Natural killer cell (primary cell): ENCODE measurements at regions not wholly inside any gene's neighbourhood (a gene's known extent, or its start where the extent isn't known, plus 50 kb on each side); places are given as distances from the start of the nearest gene placed in this dataset.

Source experiments
- ATAC-seq, 3 donors: fragments of 150-1000 bp in 2 of 3; fragments of 200-7000 bp in 1 of 3; cut with Tn5 transposase; 1 replicate in 1 of 3; 2 replicates in 2 of 3; pipeline ENCODE4 v1.10.0; 2021; ENCODE audit warnings: mild to moderate bottlenecking in 2 of 3, moderate library complexity in 2 of 3
- DNase-seq, 2 donors: peaks; one replicate each; pipeline versions ENCODE4 v3.0.0 to v3.0.0-alpha.2; 2013 to 2021; ENCODE audit warnings: mixed read lengths in 1 of 2
- H3K27ac ChIP-seq: one replicate; pipeline ENCODE4 v1.5.1; 2013; ENCODE audit warnings: mild to moderate bottlenecking, low read length
- H3K27me3 ChIP-seq: one replicate; pipeline ENCODE4 v1.6.1; 2013; ENCODE audit warnings: low read length; ENCODE audit not compliant: control insufficient read depth, insufficient read depth
- H3K36me3 ChIP-seq: one replicate; pipeline ENCODE4 v1.6.1; 2013; ENCODE audit warnings: low read length; ENCODE audit not compliant: control insufficient read depth, insufficient read depth
- H3K4me1 ChIP-seq: one replicate; pipeline ENCODE4 v1.6.1; 2013; ENCODE audit warnings: low read length; ENCODE audit not compliant: control insufficient read depth, insufficient read depth
- H3K4me3 ChIP-seq: one replicate; pipeline ENCODE4 v1.5.1; 2013; ENCODE audit warnings: low read length
- H3K9me3 ChIP-seq: one replicate; pipeline ENCODE4 v1.6.1; 2013; ENCODE audit warnings: low read length; ENCODE audit not compliant: control insufficient read depth, insufficient read depth
- H3K27ac Mint-ChIP-seq, 2 donors: one replicate each; pipeline ENCODE4 v1.8.0; 2022; ENCODE audit warnings: mild to moderate bottlenecking in 2 of 2, mixed read lengths in 2 of 2, moderate library complexity in 1 of 2
- H3K27me3 Mint-ChIP-seq, 2 donors: one replicate each; pipeline ENCODE4 v1.8.0; 2022; ENCODE audit warnings: low read depth in 2 of 2, mixed read lengths in 2 of 2
- H3K36me3 Mint-ChIP-seq: one replicate; pipeline ENCODE4 v1.8.0; 2022; ENCODE audit warnings: mixed read lengths
- H3K4me1 Mint-ChIP-seq, 2 donors: one replicate each; pipeline ENCODE4 v1.8.0; 2022; ENCODE audit warnings: mixed read lengths in 2 of 2
- H3K4me3 Mint-ChIP-seq: one replicate; pipeline ENCODE4 v1.8.0; 2022; ENCODE audit warnings: mild to moderate bottlenecking, moderate library complexity, mixed read lengths
- H3K9me3 Mint-ChIP-seq, 2 donors: one replicate each; pipeline ENCODE4 v1.8.0; 2022; ENCODE audit warnings: mixed read lengths in 2 of 2
- WGBS: methylation state at CpG from one replicate; pipeline ENCODE4 v1.1.7; 2013; ENCODE audit warnings: missing lambda C conversion rate; ENCODE audit not compliant: insufficient coverage; 5-methylcytosine and 5-hydroxymethylcytosine counted together
- intact Hi-C: fragments of 100-400 bp; cut with micrococcal nuclease; formaldehyde crosslinking; loops from one replicate; pipeline ENCODE4 v1.14.2; 2022
- TF ChIP-seq, protein P1 (sequence below): fragments of 200-600 bp; IDR thresholded peaks from one replicate; pipeline ENCODE4 v1.8.0; 2022; ENCODE audit warnings: antibody characterized with exemption

DNA sequence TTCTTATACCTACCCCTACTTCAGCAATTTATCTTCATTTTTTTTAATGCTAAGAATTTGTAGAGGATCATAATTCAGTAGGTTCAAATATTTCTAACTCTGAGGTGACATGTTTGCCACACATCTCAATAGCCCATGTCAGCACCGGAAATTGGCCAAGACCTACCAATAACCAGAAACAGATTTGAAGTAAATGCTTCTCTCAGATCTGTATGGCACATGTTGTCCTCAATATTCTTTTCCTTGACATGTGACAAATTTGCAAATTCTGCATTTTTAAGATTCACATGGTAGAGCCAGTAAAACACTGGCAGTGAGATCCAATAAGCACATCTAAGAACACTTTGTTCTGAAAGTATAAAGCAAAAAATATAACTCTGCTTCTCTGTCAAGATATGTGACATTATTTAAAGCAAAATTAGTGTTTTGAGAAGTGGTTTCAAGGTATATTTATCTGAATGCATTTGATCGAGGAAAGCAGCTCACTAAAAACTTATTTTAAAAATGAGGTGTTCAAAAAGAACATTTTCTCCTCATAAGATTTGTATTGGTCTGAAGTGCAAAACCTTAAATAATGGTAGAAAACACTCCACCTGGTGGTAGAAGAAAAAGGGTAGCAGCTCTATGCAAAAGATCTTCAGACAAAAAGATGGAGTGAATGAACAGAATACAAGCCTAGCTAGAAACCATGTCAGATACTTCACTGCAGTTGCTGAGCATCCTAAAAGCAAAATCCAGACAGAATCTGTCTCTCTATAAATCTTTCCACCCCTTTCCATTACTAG, 513.8 kb upstream of the FAM241A start:
- Histone ChIP-seq H3K27me3 (no peaks in the 10 kb centered on the region), H3K27ac (no peak overlapping the region), H3K9me3 (peaks cover 2% of the 10 kb centered on the region), H3K4me3 (no peak overlapping the region), H3K4me1 (no peaks in the 10 kb centered on the region), H3K36me3 (no peaks in the 10 kb centered on the region)
- DNase-seq (no peak), ATAC-seq (no peak)
- H3K27ac Mint-ChIP-seq: no peak overlapping the region
- no peaks in the 10 kb centered on the region for H3K36me3 Mint-ChIP-seq
- intact Hi-C loops: no loop called here
- no peaks in the 10 kb centered on the region for H3K27me3 Mint-ChIP-seq
- no peaks in the 10 kb centered on the region for H3K4me1 Mint-ChIP-seq
- TF ChIP-seq, protein P1, sequence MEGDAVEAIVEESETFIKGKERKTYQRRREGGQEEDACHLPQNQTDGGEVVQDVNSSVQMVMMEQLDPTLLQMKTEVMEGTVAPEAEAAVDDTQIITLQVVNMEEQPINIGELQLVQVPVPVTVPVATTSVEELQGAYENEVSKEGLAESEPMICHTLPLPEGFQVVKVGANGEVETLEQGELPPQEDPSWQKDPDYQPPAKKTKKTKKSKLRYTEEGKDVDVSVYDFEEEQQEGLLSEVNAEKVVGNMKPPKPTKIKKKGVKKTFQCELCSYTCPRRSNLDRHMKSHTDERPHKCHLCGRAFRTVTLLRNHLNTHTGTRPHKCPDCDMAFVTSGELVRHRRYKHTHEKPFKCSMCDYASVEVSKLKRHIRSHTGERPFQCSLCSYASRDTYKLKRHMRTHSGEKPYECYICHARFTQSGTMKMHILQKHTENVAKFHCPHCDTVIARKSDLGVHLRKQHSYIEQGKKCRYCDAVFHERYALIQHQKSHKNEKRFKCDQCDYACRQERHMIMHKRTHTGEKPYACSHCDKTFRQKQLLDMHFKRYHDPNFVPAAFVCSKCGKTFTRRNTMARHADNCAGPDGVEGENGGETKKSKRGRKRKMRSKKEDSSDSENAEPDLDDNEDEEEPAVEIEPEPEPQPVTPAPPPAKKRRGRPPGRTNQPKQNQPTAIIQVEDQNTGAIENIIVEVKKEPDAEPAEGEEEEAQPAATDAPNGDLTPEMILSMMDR: no peak
- WGBS: 80% methylated on average over 1 of the region's 2 CpGs
- H3K9me3 Mint-ChIP-seq: peaks cover 0 to under 1% of the 10 kb centered on the region in 2 donors
- no peak overlapping the region for H3K4me3 Mint-ChIP-seq

DNA sequence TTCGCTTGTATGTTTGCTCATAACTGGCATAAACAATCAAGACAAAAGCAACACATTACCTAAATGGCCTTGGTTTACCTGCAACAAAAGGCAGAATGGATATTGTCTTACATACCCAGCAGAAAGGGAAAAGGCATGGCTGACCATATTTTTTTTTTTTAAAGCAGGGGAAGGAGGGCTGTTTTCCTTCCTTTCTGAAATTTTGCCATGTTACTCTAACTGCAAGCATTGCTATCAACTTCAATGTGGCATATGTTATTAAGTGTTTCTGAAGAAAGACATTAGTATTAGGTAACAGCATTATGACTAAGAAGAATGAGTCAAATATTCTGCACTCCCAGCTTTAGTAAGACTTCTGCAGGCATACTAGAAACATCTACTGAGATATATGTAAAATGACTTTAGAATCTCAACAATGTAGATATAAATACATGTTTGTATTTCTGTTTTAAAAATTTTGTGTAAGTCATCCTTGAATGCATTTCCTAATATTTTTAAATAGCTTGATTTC, 512.6 kb upstream of the FAM241A start:
- Mint-ChIP-seq H3K27me3 (no peaks in the 10 kb centered on the region), H3K4me1 (no peaks in the 10 kb centered on the region), H3K9me3 (no peaks in the 10 kb centered on the region), H3K4me3 (no peak overlapping the region), H3K27ac (no peak overlapping the region), H3K36me3 (no peaks in the 10 kb centered on the region)
- ATAC-seq (no peak), DNase-seq (no peak)
- Histone ChIP-seq H3K4me1 (no peaks in the 10 kb centered on the region), H3K36me3 (no peaks in the 10 kb centered on the region), H3K9me3 (peaks cover 2% of the 10 kb centered on the region), H3K4me3 (no peak overlapping the region), H3K27ac (no peak overlapping the region), H3K27me3 (no peaks in the 10 kb centered on the region)
- TF ChIP-seq, protein P1: no peak
- intact Hi-C loops: no loop called here
- 100% methylated on average over 1 of the region's 1 CpG for WGBS

DNA sequence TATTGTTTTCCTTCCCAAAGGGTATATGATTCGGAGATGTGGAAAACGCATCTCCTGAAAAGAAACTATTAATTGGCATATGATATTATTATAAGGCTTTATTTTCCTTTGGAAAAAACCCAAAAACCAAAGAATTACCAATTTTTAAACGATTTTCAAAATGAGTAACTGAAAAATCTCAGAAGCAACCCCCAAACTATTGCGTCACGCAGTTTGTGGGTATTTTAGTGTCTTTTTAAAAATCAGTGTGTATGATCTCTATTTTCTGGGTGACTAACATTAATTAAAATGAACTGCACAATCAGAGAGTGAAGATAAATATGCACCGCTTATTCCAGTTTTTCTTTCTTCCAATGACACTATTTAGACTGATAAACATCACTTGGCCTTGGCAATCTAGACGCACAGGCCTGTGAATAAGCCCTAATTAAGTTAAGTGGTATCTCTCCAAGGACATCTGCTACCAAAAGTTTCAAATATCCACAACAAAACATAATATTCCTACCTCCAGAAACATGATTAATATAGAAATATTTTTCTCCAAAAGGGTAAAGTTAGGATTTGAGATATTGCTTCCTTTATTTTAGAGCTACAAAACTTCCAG, 511.5 kb upstream of the FAM241A start:
- ATAC-seq (no peak), DNase-seq (no peak)
- TF ChIP-seq, protein P1: no peak
- Histone ChIP-seq H3K4me1 (no peaks in the 10 kb centered on the region), H3K27me3 (no peaks in the 10 kb centered on the region), H3K36me3 (no peaks in the 10 kb centered on the region), H3K4me3 (no peak overlapping the region), H3K27ac (no peak overlapping the region), H3K9me3 (no peaks in the 10 kb centered on the region)
- Mint-ChIP-seq H3K27ac (no peak overlapping the region), H3K4me1 (no peaks in the 10 kb centered on the region), H3K27me3 (no peaks in the 10 kb centered on the region), H3K4me3 (no peak overlapping the region), H3K9me3 (no peaks in the 10 kb centered on the region), H3K36me3 (no peaks in the 10 kb centered on the region)
- whole genome bisulfite sequencing: 97% methylated on average over 4 of the region's 7 CpGs
- intact Hi-C loops: no loop called here
